ELR (cell line): ENCODE measurements at regions not wholly inside any gene's neighbourhood (a gene's known extent, or its start where the extent isn't known, plus 50 kb on each side); places are given as distances from the start of the nearest gene placed in this dataset.

Source experiments
- DNase-seq: peaks from one replicate; pipeline ENCODE4 v3.0.0-alpha.2; 2015; ENCODE audit warnings: low read depth

GRCh38 chr1:232682248-232682647 is 52.3 kb upstream of the SIPA1L2 start:
- no peak for DNase-seq

- DNase-seq: peak; percentile 36
Observed at GRCh38 chr1:232684371-232685105, 54.6 kb upstream of the SIPA1L2 start.

DNA sequence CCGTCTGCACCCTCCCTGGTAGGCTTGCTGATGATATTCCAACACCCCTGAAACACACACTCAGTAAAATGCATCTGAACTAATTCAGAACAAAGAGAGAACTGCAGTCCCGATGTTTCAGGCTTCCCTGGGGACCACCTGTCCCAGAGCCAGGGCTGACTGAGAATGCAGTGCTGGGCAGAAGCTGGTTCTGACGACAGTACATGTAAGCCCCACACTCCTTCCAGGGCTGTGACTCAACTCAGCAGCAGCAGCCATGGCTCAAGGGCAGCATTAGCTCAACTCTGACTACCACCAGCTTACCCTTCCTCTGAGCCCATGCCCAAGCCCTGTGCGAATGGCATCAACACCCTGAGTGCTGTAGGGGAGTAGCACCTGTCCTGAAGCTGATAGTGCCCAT is 56.4 kb upstream of the SIPA1L2 start:
- DNase-seq: no peak

- DNase-seq: no peak
Observed at GRCh38 chr1:232687304-232687703, 57.4 kb upstream of the SIPA1L2 start.

GRCh38 chr1:232687728-232688127 is 57.8 kb upstream of the SIPA1L2 start:
- no peak for DNase-seq

- no peak for DNase-seq
Observed at GRCh38 chr1:232688398-232688797, 58.5 kb upstream of the SIPA1L2 start.

GRCh38 chr1:232689711-232690110 is 59.8 kb upstream of the SIPA1L2 start:
- DNase-seq: no peak

DNA sequence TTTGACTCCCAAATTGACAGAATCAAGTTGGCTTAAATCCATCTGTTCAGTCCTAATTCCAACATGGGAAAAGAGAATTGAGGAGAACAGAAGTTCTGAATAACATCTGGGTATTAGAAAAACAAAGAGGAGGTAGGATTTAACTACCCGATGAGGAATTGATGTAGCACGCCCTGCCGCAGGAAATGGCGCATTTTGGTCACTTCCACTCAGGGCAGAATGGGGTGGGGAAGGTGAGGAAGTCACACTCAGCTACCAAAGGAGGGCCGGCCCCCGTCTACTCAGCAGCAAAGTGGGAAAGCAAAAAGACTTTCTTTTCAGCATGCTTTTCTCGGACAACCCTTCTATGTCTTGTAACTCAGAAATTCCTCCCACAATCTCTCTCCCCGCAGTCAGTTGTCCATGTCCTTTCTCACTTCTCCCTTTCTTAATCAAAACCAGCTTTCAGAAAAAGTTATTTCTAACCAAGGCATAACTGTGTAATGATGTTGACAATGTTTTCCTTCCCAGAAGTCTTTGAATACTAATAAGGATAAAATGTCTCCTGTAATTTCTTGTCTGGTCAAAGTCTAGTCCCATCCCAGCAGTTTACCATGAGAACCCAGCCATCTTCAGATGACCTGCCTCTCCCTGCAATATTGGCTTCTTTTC is 60.5 kb upstream of the SIPA1L2 start:
- DNase-seq: no peak

GRCh38 chr1:232694475-232694874 is 64.5 kb upstream of the SIPA1L2 start:
- no peak for DNase-seq

- DNase-seq: no peak
Observed at GRCh38 chr1:232695621-232696385, 65.9 kb upstream of the SIPA1L2 start.

DNA sequence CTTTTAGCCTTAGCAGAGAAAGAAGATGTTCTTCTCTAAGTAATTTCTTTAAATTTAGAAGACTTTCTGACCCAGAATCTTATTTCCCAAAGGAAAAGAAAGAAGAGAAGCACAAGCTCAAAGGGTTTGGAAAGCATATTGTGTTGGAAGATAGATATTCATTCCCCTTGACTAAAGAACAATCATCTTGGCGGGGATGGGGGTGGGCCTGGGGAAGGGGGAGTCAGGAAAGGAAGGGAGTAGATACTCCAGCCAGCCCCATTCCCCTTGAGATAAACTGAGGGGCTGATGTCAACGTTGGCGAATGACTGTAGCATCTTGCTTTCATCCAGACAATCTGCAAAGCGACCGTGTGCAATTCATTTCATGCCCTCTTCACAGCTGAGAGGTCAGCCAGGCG is 66.5 kb upstream of the SIPA1L2 start:
- DNase-seq: no peak

DNA sequence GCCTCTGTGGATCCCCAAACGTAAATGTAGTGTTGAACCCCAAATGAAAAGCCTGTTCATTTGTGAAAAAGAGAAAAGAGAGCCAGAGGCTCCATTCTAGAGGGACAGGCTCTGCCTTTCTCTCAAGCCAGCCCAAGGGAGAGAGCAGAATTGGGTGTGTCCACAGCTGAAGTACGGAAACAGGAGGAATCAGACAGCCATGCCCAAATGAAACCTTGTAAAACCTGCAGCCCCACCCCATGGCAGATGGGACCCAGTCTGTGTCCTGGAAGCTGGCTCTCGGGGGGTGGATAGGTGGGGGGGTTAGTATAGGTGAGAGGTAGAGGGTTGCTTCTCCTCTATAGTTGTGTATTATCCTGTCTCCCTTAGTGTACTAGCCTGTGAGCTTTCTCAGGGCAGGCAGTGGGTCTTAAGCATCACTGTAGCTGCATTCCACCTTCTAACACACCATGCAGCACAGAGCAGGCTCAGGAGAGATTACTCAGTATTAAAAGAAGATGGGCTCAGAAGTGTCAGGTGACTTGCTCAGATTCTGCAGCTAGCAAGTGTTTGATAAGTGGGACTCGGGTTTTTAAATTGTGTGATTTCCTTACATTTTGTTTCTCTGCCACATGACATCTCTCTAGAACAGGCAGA is 67.4 kb upstream of the SIPA1L2 start:
- DNase-seq: no peak

DNA sequence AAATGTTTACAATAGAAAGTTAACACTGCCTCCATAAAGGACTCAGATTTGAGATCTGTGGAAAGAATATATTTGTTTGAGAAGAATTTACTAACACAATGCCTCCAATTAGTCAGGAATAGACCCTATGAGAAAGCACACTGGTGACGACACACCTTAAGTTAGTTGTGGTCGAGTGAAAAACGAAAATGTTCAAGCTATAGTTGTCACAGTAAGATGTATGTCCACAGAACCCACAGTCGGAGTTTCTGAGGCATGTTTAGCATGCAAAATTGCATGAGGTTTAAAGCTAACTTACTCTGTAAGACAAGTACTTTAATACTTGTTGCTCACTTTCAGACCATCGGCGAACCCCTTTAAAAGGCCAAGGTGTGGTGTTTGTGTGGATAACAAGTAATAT is 69.9 kb upstream of the SIPA1L2 start:
- DNase-seq: no peak

GRCh38 chr1:232702911-232703310 is 73.0 kb upstream of the SIPA1L2 start:
- no peak for DNase-seq

- no peak for DNase-seq
Observed at GRCh38 chr1:232704256-232704655, 74.3 kb upstream of the SIPA1L2 start.

DNA sequence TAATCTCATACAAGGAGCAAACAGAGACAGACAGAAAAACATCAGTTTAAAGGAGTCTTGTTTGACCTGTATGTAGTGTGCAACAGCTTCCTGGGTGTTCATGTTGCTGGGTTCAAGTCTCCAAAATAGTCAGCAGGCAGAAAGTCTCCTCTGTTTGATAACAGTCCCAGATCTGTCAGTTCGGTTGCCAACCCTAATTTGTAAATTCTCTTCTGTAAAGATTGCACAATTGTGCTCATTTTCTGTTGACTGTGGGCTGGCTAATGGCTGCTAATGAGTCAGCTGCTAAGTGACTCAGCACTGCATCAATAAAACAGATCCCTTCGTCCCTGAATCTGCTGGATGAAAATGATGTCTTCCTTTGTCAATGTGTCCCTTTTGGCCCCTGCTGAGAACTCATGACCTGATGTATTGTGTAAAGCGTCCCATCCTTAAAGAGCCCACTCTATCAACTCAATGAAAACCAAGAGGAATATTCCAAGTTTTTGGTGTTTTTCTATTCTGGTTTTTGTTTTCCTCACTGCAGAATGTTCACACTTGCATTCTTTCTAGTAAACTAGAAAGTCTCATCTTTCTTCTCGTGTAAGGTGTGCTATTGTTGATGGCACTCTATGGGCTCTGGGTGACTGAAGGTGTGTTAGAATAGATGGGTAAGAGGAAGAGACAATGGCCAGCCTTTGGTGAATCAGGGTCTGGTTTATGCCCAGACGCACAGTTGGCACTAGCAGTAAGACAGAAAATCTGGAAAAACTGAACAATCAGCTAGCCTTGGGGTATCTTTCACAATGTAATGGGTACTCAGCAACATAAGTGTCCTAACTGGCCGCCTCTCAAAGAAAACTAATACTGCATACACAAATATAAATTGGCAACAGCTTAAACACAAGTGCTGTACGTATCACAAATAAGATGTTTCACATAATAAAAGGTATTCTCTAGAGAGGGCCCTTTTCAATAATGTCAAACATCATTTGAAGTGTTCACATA is 75.1 kb upstream of the SIPA1L2 start:
- DNase-seq: peak; percentile 69

- no peak for DNase-seq
Observed at GRCh38 chr1:232705815-232706575, 76.1 kb upstream of the SIPA1L2 start.

GRCh38 chr1:232707142-232707541 is 77.2 kb upstream of the SIPA1L2 start:
- DNase-seq: no peak

DNA sequence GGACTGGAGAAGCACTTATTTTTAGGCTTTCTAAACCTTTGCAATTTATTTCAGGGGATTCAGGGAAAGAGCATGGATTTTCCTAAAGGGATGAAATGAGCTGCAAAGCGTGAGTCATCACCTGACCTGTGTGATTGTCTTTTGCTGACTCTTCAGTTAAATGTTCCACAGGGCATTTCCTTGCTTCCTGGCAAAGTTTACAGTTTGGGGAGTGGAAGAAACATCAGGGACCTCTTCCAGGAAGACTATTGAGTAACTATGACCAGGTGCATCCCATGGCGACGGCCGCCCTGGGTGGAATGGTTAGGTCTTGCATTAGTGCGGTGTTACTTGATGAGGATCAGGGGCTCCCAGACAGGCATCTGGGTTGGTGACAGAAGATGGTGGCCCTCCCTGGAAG is 79.5 kb upstream of the SIPA1L2 start:
- peak; percentile 13 for DNase-seq

DNA sequence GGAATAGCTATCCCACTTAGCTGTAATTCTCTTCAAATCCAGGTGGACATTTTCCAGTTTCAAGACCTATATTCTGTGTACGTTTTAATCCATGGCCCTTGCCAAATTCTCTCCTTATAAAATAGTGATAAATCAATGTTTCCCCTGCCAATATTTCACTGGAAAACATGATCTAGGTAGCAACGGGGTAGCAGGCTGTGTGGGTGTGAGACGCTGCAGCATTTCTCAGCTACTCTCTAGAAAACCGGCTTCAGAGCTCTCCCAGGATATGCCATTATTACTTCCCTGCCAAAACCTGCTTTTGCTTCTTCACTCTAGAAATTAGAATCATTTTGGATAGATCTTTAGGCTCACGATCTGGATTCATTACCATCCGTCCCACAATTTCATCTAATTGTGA is 82.1 kb upstream of the SIPA1L2 start:
- no peak for DNase-seq

DNA sequence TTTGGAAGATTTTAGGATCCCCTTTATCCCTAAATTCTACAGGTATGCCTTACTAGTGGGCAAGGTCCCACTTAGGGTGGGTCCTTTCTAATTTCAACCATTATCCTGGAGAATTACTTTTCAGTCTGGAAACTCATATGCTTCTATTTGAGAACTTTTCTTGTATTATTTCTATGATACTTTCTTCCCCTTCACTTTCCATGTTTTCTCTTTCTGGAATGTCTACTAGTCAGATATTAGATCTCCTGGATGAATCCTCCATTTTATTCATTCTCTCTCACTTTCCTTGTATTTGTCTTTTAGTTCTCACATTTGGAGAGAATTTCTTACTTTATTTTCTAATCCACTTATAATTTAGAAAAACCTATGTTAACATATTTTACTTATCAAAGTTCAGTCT is 83.9 kb upstream of the SIPA1L2 start:
- no peak for DNase-seq
